ENCODE measurements at regions not wholly inside any gene's neighbourhood (a gene's known extent, or its start where the extent isn't known, plus 50 kb on each side); places are given as distances from the start of the nearest gene placed in this dataset.

DNA sequence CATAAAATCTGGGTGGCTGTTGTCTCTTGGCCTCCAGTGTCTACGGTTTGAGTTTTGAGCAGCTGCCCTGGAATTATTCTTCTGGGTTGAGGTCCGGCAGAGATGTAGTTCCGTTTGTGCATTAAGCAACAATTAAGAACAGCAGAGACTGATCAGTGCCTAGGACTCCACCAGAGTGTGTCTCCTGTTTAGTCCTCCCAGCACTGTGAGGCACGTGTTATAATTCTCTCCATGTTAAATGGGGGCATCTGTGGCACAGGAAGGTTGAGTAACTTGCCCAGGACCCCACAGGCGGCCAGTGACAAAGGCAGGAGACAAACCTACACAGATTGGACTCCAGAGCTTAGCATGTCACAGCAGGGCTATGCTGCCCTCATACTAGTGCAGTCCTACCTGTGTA, 225.1 kb downstream of the CBLN1 start:
- TF ChIP-seq EZH2 (IDR thresholded peaks at IDR 0.05; ENCODE audit: borderline replicate concordance) (no peak), EZH2phosphoT487 (IDR thresholded peaks at IDR 0.05; ENCODE audit: low read depth, severe bottlenecking, unreplicated experiment) (no peak)
- TF ChIP-seq, protein P1, sequence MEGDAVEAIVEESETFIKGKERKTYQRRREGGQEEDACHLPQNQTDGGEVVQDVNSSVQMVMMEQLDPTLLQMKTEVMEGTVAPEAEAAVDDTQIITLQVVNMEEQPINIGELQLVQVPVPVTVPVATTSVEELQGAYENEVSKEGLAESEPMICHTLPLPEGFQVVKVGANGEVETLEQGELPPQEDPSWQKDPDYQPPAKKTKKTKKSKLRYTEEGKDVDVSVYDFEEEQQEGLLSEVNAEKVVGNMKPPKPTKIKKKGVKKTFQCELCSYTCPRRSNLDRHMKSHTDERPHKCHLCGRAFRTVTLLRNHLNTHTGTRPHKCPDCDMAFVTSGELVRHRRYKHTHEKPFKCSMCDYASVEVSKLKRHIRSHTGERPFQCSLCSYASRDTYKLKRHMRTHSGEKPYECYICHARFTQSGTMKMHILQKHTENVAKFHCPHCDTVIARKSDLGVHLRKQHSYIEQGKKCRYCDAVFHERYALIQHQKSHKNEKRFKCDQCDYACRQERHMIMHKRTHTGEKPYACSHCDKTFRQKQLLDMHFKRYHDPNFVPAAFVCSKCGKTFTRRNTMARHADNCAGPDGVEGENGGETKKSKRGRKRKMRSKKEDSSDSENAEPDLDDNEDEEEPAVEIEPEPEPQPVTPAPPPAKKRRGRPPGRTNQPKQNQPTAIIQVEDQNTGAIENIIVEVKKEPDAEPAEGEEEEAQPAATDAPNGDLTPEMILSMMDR (IDR thresholded peaks at IDR 0.05; ENCODE audit: poor library complexity), result no peak
- no peaks in the 10 kb centered on the region for H3K36me3 ChIP-seq (replicated peaks; ENCODE audit: insufficient read depth, low read depth)
- no peak overlapping the region for H2AFZ ChIP-seq
- no peak overlapping the region for H3K4me2 ChIP-seq
- no peak overlapping the region for H3K4me3 ChIP-seq
- no peaks in the 10 kb centered on the region for H3K9me2 ChIP-seq (replicated peaks; ENCODE audit: insufficient read depth)
- H3K27ac ChIP-seq, result no peak overlapping the region
- no peak for DNase-seq (ENCODE audit: low spot score)
- H3K9me3 ChIP-seq (ENCODE audit: low read depth), result no peaks in the 10 kb centered on the region
- H4K20me1 ChIP-seq (ENCODE audit: insufficient read depth, poor library complexity, severe bottlenecking), result no peaks in the 10 kb centered on the region
- H3K4me1 ChIP-seq (ENCODE audit: insufficient read depth), result no peaks in the 10 kb centered on the region
- no peaks in the 10 kb centered on the region for H3K27me3 ChIP-seq
- WGBS (ENCODE audit: low lambda C conversion rate, missing lambda C conversion rate), result 85% methylated on average over 5 of the region's 5 CpGs
- H3K79me2 ChIP-seq, result no peaks in the 10 kb centered on the region

DNA sequence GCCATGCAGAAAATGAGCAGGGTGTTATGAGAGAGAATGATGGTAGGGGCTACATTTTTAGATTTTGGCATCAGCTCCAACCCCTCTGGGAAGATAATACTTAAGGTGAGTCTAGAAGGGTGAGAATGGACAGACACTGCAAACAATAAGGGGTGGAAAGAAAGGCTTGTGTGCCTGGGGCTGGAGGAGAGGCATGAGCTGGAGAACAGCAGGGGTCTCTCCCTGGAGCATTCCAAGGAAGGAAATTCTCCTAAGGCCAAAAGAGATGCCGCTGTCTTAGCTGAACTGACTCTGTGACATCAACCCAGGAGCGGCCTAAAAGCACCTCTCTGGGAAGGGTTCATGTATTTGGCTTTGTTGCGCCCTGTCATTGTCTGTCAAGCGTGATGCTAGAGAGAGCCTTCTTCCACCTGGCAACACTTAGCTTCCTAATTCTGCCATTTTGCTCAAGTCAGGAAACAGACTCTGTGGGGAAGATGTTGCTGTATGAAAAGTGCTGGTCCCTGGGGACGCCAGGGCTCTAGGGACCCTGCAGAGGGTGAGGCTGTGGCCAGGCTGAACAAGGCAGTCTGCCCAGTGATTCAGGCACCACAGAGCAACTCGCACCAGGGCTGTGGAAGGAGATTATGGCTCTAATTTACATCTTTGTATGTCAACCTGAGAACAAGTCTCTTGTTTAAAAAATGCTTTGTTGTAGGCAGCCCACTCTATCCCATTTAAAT, 225.7 kb downstream of the CBLN1 start:
- TF ChIP-seq EZH2 (IDR thresholded peaks at IDR 0.05; ENCODE audit: borderline replicate concordance) (no peak), EZH2phosphoT487 (IDR thresholded peaks at IDR 0.05; ENCODE audit: low read depth, severe bottlenecking, unreplicated experiment) (no peak)
- TF ChIP-seq, protein P1 (IDR thresholded peaks at IDR 0.05; ENCODE audit: poor library complexity), result no peak
- H4K20me1 ChIP-seq (ENCODE audit: insufficient read depth, poor library complexity, severe bottlenecking), result no peaks in the 10 kb centered on the region
- H3K9me2 ChIP-seq (replicated peaks; ENCODE audit: insufficient read depth), result no peaks in the 10 kb centered on the region
- H3K27ac ChIP-seq, result no peak overlapping the region
- H3K4me3 ChIP-seq, result no peak overlapping the region
- no peaks in the 10 kb centered on the region for H3K36me3 ChIP-seq (replicated peaks; ENCODE audit: insufficient read depth, low read depth)
- no peak for DNase-seq (ENCODE audit: low spot score)
- H3K4me2 ChIP-seq, result no peak overlapping the region
- no peaks in the 10 kb centered on the region for H3K9me3 ChIP-seq (ENCODE audit: low read depth)
- no peaks in the 10 kb centered on the region for H3K4me1 ChIP-seq (ENCODE audit: insufficient read depth)
- H3K27me3 ChIP-seq, result no peaks in the 10 kb centered on the region
- no peak overlapping the region for H2AFZ ChIP-seq
- H3K79me2 ChIP-seq, result no peaks in the 10 kb centered on the region
- 78% methylated on average over 6 of the region's 6 CpGs for WGBS (ENCODE audit: low lambda C conversion rate, missing lambda C conversion rate)

DNA sequence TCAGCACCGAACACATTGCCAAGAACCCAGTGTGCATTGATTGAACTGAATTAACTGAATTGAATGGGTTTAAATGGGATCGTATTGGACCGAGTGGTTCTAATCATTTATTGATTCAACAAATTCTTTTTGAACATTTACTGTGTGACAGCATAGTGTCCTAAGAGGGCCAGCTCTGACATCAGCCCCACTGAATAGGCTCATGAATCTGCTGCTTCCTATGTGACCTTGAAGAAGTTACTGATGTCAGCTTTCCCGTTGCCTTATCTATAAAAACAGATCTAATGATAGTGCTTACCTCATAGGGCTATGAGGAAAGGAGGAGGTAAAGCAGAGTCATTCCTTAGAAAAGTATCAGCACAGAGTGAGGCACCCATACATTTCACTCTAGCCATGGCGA, 226.3 kb downstream of the CBLN1 start:
- Histone ChIP-seq H3K27me3 (no peaks in the 10 kb centered on the region), H3K36me3 (replicated peaks; ENCODE audit: insufficient read depth, low read depth) (no peaks in the 10 kb centered on the region), H2AFZ (no peak overlapping the region), H3K27ac (no peak overlapping the region), H3K9me3 (ENCODE audit: low read depth) (no peaks in the 10 kb centered on the region), H3K4me1 (ENCODE audit: insufficient read depth) (no peaks in the 10 kb centered on the region), H3K79me2 (no peaks in the 10 kb centered on the region), H3K9me2 (replicated peaks; ENCODE audit: insufficient read depth) (no peaks in the 10 kb centered on the region), H3K4me2 (no peak overlapping the region), H3K4me3 (no peak overlapping the region), H4K20me1 (ENCODE audit: insufficient read depth, poor library complexity, severe bottlenecking) (no peaks in the 10 kb centered on the region)
- TF ChIP-seq EZH2 (IDR thresholded peaks at IDR 0.05; ENCODE audit: borderline replicate concordance), result no peak
- TF ChIP-seq EZH2phosphoT487 (IDR thresholded peaks at IDR 0.05; ENCODE audit: low read depth, severe bottlenecking, unreplicated experiment), result no peak
- TF ChIP-seq, protein P1 (IDR thresholded peaks at IDR 0.05; ENCODE audit: poor library complexity), result no peak
- 80% methylated on average over 5 of the region's 5 CpGs for WGBS (ENCODE audit: low lambda C conversion rate, missing lambda C conversion rate)
- DNase-seq (ENCODE audit: low spot score), result no peak

Measured in hepatocyte (in vitro differentiated cells).